ENCODE measurements at regions not wholly inside any gene's neighbourhood (a gene's known extent, or its start where the extent isn't known, plus 50 kb on each side); places are given as distances from the start of the nearest gene placed in this dataset.
"Not testable (repeated sequence)": the region's sequence is repeated elsewhere in the genome, so short reads cannot be mapped to it uniquely, and the experiment has no call there.

- not testable (repeated sequence) for DNase-seq, H3K27ac ChIP-seq
Measured at GRCh38 chrX:113988315-113988935, 595.5 kb upstream of the HTR2C start.

GRCh38 chrX:113986427-113986826 lies 597.5 kb upstream of the HTR2C start:
- TF ChIP-seq POLR2A (IDR thresholded peaks at IDR 0.05): no peak
- TF ChIP-seq CTCF (IDR thresholded peaks at IDR 0.05): no peak

More at GRCh38 chrX:113988315-113988935, 595.5 kb upstream of the HTR2C start:
- not testable (repeated sequence) for H3K4me3 ChIP-seq, H3K36me3 ChIP-seq, H3K4me1 ChIP-seq, H3K27me3 ChIP-seq, H3K9me3 ChIP-seq

GRCh38 chrX:113982766-113983165 lies 601.1 kb upstream of the HTR2C start:
- Histone ChIP-seq H3K4me3 (no peak overlapping the region), H3K4me1 (no peaks in the 10 kb centered on the region), H3K27me3 (no peaks in the 10 kb centered on the region), H3K27ac (no peak overlapping the region), H3K36me3 (no peaks in the 10 kb centered on the region), H3K9me3 (no peaks in the 10 kb centered on the region)
- no peak for DNase-seq
- TF ChIP-seq POLR2A (IDR thresholded peaks at IDR 0.05): no peak
- TF ChIP-seq CTCF (IDR thresholded peaks at IDR 0.05): no peak

More at GRCh38 chrX:113986427-113986826, 597.5 kb upstream of the HTR2C start:
- Histone ChIP-seq H3K27ac (no peak overlapping the region), H3K36me3 (no peaks in the 10 kb centered on the region), H3K27me3 (no peaks in the 10 kb centered on the region), H3K4me1 (no peaks in the 10 kb centered on the region), H3K9me3 (no peaks in the 10 kb centered on the region), H3K4me3 (no peak overlapping the region)
- no peak for DNase-seq

- Histone ChIP-seq H3K36me3 (no peaks in the 10 kb centered on the region), H3K4me1 (no peaks in the 10 kb centered on the region), H3K9me3 (no peaks in the 10 kb centered on the region), H3K27ac (no peak overlapping the region), H3K4me3 (no peak overlapping the region), H3K27me3 (no peaks in the 10 kb centered on the region)
- no peak for DNase-seq
- no peak for TF ChIP-seq CTCF (IDR thresholded peaks at IDR 0.05)
- TF ChIP-seq POLR2A (IDR thresholded peaks at IDR 0.05): no peak
Measured at GRCh38 chrX:113980953-113981352, 602.9 kb upstream of the HTR2C start.

GRCh38 chrX:113977887-113978286 lies 606.0 kb upstream of the HTR2C start:
- no peaks in the 10 kb centered on the region for H3K36me3 ChIP-seq
- H3K27me3 ChIP-seq: no peaks in the 10 kb centered on the region
- H3K27ac ChIP-seq: no peak overlapping the region
- no peaks in the 10 kb centered on the region for H3K4me1 ChIP-seq
- no peak overlapping the region for H3K4me3 ChIP-seq
- TF ChIP-seq POLR2A (IDR thresholded peaks at IDR 0.05) (no peak), CTCF (IDR thresholded peaks at IDR 0.05) (no peak)
- H3K9me3 ChIP-seq: no peaks in the 10 kb centered on the region
- DNase-seq: no peak

- no peak for TF ChIP-seq CTCF (IDR thresholded peaks at IDR 0.05)
- no peak for TF ChIP-seq POLR2A (IDR thresholded peaks at IDR 0.05)
- Histone ChIP-seq H3K4me1 (no peaks in the 10 kb centered on the region), H3K27me3 (no peaks in the 10 kb centered on the region), H3K27ac (no peak overlapping the region), H3K9me3 (no peaks in the 10 kb centered on the region), H3K36me3 (no peaks in the 10 kb centered on the region), H3K4me3 (no peak overlapping the region)
- no peak for DNase-seq
Measured at GRCh38 chrX:113975441-113975840, 608.4 kb upstream of the HTR2C start.
